Chondrocyte (in vitro differentiated cells): ENCODE measurements at regions not wholly inside any gene's neighbourhood (a gene's known extent, or its start where the extent isn't known, plus 50 kb on each side); places are given as distances from the start of the nearest gene placed in this dataset.
"Not testable (repeated sequence)": the region's sequence is repeated elsewhere in the genome, so short reads cannot be mapped to it uniquely, and the experiment has no call there.

ENCODE experiments used
- DNase-seq: peaks from one replicate; pipeline ENCODE4 v3.0.0; 2021; ENCODE audit warnings: mixed read lengths, low spot score
- H3K27ac Mint-ChIP-seq: one replicate; pipeline ENCODE4 v1.8.0; 2021; ENCODE audit warnings: mild to moderate bottlenecking, moderate library complexity, mixed read lengths; ENCODE audit not compliant: unreplicated experiment
- H3K27me3 Mint-ChIP-seq: 2 replicates; pipeline ENCODE4 v1.8.0; 2021; ENCODE audit warnings: low read depth, mixed read lengths
- H3K36me3 Mint-ChIP-seq: 2 replicates; pipeline ENCODE4 v1.8.0; 2021; ENCODE audit warnings: low read depth, mixed read lengths
- H3K4me1 Mint-ChIP-seq: 2 replicates; pipeline ENCODE4 v1.8.0; 2021; ENCODE audit warnings: low read depth, mild to moderate bottlenecking, mixed read lengths
- H3K4me3 Mint-ChIP-seq: one replicate; pipeline ENCODE4 v1.8.0; 2021; ENCODE audit warnings: mild to moderate bottlenecking, moderate library complexity, mixed read lengths; ENCODE audit not compliant: unreplicated experiment
- H3K9me3 Mint-ChIP-seq: 2 replicates; pipeline ENCODE4 v1.8.0; 2021; ENCODE audit warnings: low read depth, mixed read lengths
- TF ChIP-seq, protein P1 (sequence below): fragments of 200-600 bp; sonication (generic); IDR thresholded peaks from 2 replicates; pipeline ENCODE4 v1.5.0; 2021; ENCODE audit warnings: antibody characterized with exemption, mild to moderate bottlenecking, moderate library complexity

DNA sequence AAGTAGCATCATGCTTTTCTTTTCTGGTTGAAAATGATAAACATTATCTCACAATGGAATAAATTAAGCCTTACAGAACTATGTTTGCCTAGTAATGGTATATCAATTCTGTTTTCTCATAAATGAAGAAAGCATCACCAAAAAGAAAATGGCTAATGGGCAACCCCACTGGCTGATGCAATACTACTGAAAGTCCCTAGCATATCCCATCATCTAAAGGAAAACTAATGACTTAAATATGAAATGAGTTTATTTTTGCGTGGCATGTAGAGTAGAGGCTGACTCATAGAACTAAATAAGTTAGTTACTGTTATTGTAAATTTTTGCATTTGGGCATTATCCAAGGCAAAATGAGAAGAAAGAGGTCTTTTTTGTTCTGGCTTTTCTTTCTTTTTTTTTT, 1156.3 kb upstream of the SEL1L start:
- no peak for DNase-seq
- no peaks in the 10 kb centered on the region for H3K9me3 Mint-ChIP-seq
- H3K4me1 Mint-ChIP-seq: no peaks in the 10 kb centered on the region
- H3K27me3 Mint-ChIP-seq: no peaks in the 10 kb centered on the region
- no peak overlapping the region for H3K4me3 Mint-ChIP-seq
- peaks cover 1% of the 10 kb centered on the region for H3K36me3 Mint-ChIP-seq
- TF ChIP-seq, protein P1, sequence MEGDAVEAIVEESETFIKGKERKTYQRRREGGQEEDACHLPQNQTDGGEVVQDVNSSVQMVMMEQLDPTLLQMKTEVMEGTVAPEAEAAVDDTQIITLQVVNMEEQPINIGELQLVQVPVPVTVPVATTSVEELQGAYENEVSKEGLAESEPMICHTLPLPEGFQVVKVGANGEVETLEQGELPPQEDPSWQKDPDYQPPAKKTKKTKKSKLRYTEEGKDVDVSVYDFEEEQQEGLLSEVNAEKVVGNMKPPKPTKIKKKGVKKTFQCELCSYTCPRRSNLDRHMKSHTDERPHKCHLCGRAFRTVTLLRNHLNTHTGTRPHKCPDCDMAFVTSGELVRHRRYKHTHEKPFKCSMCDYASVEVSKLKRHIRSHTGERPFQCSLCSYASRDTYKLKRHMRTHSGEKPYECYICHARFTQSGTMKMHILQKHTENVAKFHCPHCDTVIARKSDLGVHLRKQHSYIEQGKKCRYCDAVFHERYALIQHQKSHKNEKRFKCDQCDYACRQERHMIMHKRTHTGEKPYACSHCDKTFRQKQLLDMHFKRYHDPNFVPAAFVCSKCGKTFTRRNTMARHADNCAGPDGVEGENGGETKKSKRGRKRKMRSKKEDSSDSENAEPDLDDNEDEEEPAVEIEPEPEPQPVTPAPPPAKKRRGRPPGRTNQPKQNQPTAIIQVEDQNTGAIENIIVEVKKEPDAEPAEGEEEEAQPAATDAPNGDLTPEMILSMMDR: no peak
- H3K27ac Mint-ChIP-seq: no peak overlapping the region

DNA sequence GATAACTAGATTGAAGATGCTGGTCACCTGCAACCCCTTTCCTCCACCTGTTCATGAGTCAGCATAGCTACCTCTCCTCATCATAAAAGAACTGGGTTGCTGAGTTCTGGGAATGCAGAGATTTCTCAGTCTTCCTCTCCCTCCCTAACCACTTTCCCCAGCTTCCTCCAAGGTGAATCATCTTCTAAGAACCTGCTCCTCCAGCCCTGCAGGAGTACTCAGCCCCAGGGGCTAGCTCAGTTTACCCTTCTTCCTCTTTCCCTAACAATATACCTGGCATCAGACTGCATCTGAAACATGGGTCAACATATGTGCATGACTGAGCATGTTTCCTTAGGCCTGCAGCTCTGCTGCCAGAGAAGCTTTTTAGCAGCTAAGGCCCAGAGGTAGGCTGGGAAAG, 1157.5 kb upstream of the SEL1L start:
- not testable (repeated sequence) for H3K27me3 Mint-ChIP-seq, DNase-seq, H3K9me3 Mint-ChIP-seq, H3K4me3 Mint-ChIP-seq, H3K36me3 Mint-ChIP-seq, H3K27ac Mint-ChIP-seq, H3K4me1 Mint-ChIP-seq

GRCh38 chr14:82694820-82695219, 1161.2 kb upstream of the SEL1L start:
- TF ChIP-seq, protein P1: no peak

GRCh38 chr14:82704218-82704617, 1170.6 kb upstream of the SEL1L start:
- H3K9me3 Mint-ChIP-seq: peaks cover 14% of the 10 kb centered on the region
- no peak overlapping the region for H3K27ac Mint-ChIP-seq
- H3K4me1 Mint-ChIP-seq: no peaks in the 10 kb centered on the region
- H3K27me3 Mint-ChIP-seq: peaks cover 2% of the 10 kb centered on the region
- no peak overlapping the region for H3K4me3 Mint-ChIP-seq
- DNase-seq: no peak
- no peaks in the 10 kb centered on the region for H3K36me3 Mint-ChIP-seq
- TF ChIP-seq, protein P1: no peak

More at GRCh38 chr14:82694820-82695219, 1161.2 kb upstream of the SEL1L start:
- Mint-ChIP-seq H3K9me3 (no peaks in the 10 kb centered on the region), H3K27me3 (no peaks in the 10 kb centered on the region), H3K4me3 (no peak overlapping the region), H3K27ac (no peak overlapping the region), H3K36me3 (peaks cover 1% of the 10 kb centered on the region), H3K4me1 (no peaks in the 10 kb centered on the region)
- no peak for DNase-seq

GRCh38 chr14:82710267-82710841, 1176.7 kb upstream of the SEL1L start:
- TF ChIP-seq, protein P1: peak; percentile 81
- Mint-ChIP-seq H3K27ac (no peak overlapping the region), H3K9me3 (peaks cover 10% of the 10 kb centered on the region), H3K36me3 (no peaks in the 10 kb centered on the region), H3K27me3 (no peaks in the 10 kb centered on the region), H3K4me3 (no peak overlapping the region), H3K4me1 (no peaks in the 10 kb centered on the region)
- DNase-seq: no peak

GRCh38 chr14:82719617-82720016, 1186.0 kb upstream of the SEL1L start:
- Mint-ChIP-seq H3K4me3 (no peak overlapping the region), H3K27me3 (no peaks in the 10 kb centered on the region), H3K4me1 (no peaks in the 10 kb centered on the region), H3K27ac (no peak overlapping the region), H3K9me3 (no peaks in the 10 kb centered on the region), H3K36me3 (no peaks in the 10 kb centered on the region)
- no peak for DNase-seq
- TF ChIP-seq, protein P1: no peak
